ENCODE measurements at regions not wholly inside any gene's neighbourhood (a gene's known extent, or its start where the extent isn't known, plus 50 kb on each side); places are given as distances from the start of the nearest gene placed in this dataset.

DNA sequence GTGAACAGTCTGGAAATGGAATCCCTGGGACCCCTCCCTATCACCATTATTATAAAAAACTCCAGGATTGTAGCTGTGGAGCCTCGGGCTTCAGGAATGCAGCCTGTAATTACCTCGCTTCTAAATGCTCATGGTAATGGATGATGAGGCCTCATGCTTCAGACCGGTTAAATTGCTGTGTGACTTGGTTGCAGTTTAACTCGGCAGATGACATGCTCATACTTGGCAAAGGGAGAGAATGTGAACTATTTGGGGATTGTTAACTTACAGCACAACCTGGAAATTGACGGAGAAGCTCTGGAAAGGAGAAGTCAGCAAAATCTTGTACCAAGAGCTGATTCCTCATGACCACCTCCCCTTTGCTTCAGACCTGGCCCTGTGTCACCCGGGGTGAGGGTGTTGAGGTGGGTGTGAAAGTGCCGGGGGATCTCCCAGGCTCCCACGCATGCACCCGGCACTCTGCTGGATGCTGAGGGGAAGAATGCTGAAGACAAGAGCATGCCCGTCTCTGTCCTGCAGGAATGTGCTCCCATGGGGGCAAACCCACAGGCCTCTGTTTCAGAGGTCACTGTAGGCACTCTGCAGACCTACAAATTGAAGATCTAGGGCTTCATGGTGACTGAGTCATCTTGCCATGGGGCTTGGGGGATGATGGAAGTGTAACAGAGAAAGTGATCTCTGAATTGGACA is 364.8 kb downstream of the RPS6KC1 start:
- TF ChIP-seq, protein P1, sequence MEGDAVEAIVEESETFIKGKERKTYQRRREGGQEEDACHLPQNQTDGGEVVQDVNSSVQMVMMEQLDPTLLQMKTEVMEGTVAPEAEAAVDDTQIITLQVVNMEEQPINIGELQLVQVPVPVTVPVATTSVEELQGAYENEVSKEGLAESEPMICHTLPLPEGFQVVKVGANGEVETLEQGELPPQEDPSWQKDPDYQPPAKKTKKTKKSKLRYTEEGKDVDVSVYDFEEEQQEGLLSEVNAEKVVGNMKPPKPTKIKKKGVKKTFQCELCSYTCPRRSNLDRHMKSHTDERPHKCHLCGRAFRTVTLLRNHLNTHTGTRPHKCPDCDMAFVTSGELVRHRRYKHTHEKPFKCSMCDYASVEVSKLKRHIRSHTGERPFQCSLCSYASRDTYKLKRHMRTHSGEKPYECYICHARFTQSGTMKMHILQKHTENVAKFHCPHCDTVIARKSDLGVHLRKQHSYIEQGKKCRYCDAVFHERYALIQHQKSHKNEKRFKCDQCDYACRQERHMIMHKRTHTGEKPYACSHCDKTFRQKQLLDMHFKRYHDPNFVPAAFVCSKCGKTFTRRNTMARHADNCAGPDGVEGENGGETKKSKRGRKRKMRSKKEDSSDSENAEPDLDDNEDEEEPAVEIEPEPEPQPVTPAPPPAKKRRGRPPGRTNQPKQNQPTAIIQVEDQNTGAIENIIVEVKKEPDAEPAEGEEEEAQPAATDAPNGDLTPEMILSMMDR (IDR thresholded peaks at IDR 0.05; ENCODE audit: low read length), result no peak
- TF ChIP-seq EZH2 (optimal IDR thresholded peaks at IDR 0.05; ENCODE audit: low read depth, low read length), result no peak

Data from MM.1S (cell line).